NCI-H446 (cell line): ENCODE measurements at regions not wholly inside any gene's neighbourhood (a gene's known extent, or its start where the extent isn't known, plus 50 kb on each side); places are given as distances from the start of the nearest gene placed in this dataset.

Experiments used
- DNase-seq, 2 experiments: peaks; one replicate each; lab custom pipeline; 2025; lab: John Stamatoyannopoulos, UW

GRCh38 chr10:130623680-130624267 lies 487.6 kb downstream of the GLRX3 start:
- no peak for DNase-seq

DNA sequence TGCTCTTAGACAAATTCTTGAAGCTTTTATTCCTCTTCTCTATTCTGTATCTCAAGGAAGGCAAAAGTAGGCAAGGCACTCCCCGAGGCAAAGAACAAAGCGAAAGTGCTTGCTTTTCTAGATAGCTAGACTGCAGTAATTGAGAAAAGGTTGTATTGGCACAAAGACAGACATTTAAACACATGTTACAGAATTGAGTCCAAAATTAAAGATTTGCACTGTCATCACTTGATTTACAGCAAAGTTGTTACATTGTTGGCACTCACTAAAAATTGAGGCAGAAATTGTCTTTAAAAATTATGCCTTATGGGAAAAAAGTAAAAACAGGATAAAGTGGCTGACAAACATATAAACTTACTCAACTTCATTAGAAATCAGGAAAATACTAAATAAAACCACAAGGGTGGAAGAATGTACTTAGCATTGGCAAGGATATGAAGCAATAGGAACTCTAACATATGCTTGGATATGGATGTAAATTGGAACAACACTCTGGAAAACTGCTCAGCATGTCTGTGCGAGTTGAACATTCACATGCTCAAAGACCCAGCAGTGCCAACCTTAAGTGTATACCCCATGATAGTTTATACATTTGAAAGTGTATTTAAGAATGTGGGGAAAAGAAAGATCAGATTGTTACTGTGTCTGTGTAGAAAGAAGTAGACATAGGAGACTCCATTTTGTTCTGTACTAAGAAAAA lies 491.3 kb downstream of the GLRX3 start:
- no peak for DNase-seq

DNA sequence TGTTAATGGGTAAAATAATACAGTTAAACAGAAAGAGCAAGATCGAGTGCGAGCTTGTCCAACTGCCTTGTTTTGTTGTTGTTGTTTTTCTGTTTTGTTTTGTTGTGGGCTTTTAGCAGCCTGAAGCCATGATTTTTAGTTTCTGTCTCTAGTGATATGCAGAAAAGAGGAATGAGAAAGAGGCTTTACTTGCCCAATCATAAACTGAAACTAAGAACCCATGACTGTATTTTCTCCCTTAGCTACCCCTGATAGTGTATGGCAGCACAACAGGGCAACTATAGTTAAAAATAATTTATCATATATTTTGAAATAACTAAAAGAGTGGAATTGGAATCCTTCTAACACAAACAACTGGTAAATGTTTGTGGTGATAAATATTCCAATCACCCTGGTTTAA lies 493.9 kb downstream of the GLRX3 start:
- DNase-seq, result no peak

DNA sequence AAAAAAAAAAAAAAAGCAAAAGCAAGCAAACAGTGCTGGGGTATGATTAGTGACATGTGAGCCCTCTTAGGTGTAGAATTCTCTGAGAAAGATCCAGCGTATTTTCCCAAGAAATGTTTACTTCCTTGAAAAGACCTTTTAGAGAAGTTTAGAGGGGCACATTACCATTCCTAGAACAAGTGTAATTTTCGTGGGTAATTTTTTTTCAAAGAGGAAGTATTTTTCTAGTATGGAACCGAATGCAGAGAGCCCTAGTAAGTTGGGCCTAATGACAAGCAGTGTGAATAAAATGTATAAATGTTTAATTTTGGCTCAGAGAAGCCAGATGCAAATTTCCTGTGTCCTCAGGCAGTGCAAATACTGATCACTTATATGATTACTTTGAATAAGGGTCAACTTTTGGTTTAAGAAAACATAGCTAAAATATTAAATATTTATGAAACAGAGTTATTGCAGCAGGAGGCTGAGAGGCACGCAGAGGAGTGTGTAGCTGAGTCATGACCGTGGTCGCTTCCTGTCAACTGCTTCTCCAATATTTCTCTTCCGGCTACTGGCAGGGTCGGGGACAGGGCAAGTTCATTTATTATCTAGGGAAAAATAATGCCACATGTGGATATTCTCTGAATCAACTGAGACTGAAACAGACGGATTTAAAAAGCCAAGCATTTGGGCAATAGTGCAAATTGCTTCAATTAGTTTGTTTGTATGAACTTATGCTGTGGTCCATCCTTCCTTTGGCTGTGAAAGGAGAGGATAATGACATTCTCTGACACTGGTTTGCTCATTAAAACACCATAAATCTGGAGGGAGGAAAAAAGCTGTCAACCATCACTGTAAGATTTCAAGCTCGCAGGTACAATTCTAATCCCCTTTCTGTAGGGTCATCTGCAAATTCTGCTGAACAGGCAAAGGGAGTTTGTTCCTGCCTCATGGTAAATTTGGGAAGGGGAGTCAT lies 495.2 kb downstream of the GLRX3 start:
- DNase-seq, result no peak

GRCh38 chr10:130634816-130635215 lies 498.6 kb downstream of the GLRX3 start:
- no peak for DNase-seq

DNA sequence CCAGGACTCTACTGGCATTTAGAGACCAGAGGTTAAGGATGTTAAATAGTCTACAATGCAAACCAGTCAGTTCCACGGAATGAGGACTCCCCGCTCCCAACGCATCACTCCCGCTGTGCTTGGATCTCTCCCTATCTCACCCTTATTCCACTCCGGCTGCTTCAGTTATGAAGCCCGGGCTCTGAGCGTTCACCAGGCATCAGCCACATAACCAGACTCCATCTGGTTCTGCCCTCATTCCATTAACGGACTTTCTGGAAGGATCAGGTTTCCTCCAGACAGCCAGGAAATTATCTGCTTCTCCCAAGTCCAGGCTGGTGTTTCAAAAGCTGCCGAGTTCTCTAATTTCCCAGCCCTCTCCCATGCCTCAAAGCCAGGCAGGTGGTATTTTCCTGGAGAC lies 499.3 kb downstream of the GLRX3 start:
- no peak for DNase-seq

GRCh38 chr10:130636313-130636930 lies 500.2 kb downstream of the GLRX3 start:
- DNase-seq, result no peak

DNA sequence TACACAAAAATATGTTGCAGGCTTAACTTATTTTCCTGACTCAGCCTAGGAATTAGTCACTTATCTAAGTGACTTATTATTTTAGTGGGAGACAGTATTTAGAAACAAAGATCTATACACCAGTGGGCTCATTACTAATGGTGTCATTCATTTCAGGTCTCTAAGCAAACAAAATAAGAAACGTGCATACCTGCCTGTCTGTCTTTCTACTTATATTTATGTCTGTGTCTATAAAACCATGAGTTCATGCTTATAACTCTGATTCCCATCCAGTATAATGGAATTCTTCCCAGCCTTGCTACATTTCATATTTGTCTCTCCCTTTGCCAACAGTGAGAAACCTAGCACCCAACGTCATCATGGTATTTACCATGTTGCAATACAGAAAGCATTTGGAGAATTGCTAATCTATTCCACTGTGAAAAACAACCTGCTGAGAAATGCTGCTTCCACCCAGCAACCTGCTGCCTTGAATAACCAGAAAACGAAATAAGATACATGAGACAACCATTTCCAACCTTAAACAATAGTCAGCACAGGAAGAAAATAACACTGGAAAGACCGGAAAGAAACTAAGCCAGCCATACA lies 501.0 kb downstream of the GLRX3 start:
- no peak for DNase-seq

DNA sequence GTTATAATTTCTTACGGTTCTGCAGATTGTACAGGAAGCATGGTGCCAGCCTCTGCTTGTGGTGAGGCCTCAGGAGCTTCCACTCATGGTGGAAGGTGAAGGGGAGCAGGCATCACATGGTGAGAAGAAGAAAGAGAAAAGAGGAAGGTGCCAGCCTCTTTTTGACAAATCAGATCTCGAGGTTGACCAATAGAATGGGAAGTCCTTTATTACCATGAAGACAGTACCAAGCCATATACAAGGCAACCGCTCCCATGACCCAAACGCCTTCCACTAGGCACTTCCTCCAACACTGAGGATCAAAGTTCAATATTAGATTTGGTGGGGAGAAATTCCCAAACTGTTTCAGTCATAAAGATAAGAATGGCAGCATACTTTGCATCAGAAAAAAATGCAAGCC lies 502.8 kb downstream of the GLRX3 start:
- no peak for DNase-seq

- DNase-seq, result no peak
Observed at GRCh38 chr10:130642926-130643325, 506.7 kb downstream of the GLRX3 start.

GRCh38 chr10:130647341-130647740 lies 511.1 kb downstream of the GLRX3 start:
- DNase-seq, result no peak

DNA sequence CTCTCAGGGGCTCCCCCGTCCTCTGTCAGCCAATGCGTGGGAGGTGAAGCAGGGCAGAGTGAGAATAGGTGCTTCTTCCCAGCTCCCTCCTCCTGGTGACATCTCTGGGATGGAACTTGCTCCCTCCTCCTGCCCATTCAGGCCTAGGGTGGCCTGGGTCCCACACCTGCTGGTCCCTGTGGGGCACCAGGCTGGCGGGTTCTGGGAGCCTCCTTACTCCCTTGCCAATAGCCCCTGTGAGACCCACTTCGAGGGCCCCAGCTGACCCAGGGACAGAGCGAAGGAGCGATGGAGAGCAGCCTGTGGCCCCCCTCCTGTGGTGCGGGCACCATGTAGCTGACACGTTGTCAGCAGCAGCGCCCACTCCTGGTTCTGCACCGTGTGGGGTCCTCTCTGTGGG lies 512.6 kb downstream of the GLRX3 start:
- DNase-seq, result no peak

DNA sequence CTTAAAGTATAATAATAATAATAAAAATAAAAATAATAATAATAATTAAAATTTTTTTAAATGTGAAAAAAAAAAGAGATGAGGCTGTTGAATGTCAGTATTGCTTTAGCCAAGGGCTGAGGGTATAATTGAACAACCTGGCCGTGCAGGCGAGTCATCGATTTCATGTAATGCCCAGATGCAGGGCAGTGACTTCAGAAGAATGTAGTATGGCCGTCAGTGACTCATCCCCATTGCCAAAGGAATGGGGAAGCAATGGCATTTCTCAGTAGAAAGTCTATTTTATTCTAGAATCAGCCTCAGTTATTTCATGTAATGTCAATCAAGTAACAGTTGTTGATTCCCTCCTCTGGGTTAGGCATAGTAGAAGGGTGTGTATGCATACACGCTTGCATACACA lies 516.4 kb downstream of the GLRX3 start:
- DNase-seq, result no peak

DNA sequence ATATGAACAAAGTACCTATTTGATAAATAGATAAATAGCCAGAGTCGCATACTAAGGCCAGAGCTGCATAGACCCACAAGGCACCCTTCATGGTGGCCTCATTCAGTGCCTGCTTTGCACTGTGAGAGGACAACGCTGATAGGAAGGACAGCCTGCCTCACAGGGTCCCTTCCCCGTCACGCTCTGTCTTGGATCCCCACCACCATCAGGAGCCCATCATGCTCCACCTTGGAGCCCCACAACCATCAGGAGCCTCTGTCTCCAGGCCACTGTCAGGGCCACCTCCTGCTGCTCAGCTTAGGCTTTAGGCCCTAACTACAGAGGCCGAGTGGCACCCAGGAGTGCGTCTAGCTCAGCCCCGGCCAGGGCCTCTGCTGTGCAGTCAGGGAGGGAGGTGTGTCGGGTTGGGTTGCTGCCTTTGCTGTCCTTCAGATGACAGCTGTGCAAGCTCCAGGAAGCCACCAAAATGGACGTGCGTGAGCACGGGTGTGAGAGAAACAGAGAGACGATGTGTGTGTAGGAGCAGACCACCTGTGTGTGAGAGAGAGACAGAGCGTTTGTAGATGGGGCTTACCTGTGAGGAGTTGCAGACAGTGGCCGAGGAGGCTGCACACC lies 516.9 kb downstream of the GLRX3 start:
- DNase-seq, result no peak

DNA sequence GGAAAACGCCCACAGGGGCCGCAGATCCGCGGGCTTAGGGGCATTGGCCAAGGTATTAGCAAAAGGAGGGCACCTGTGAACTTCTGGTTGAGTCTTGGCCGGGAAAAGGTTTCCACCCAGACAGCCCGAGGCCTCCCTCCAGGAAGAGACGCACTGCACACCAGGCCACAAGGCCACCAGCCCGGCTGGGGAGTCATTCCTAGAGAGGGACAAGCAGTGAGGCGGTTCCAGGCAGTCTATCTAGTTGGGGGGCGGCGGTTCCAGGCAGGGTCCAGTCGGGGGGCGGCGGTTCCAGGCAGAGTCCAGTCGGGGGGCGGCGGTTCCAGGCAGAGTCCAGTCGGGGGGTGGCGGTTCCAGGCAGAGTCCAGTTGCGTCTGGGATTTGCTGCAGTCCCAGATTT lies 518.5 kb downstream of the GLRX3 start:
- no peak for DNase-seq

- no peak for DNase-seq
Observed at GRCh38 chr10:130655313-130656186, 519.4 kb downstream of the GLRX3 start.

DNA sequence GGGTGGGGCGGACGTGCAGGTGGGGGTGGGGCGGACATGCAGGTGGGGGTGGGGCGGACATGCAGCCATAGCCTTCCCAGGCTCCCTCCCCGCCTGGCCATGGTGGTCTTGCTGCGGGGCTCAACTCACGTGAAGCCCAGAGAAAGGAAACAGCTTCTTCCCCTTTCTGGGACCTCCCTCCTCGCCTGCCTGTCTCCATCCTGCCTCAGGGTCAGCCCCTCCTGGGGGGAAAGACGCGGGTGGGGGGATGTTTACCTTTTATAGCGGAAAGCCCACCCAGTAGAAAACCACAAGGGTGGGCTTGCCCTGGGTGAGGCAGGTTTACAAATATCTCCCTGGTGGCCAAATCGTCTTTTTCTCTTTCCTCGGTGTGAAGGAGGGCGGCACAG lies 520.0 kb downstream of the GLRX3 start:
- DNase-seq, result no peak

- DNase-seq, result no peak
Observed at GRCh38 chr10:130656582-130657133, 520.5 kb downstream of the GLRX3 start.

GRCh38 chr10:130658687-130659290 lies 522.6 kb downstream of the GLRX3 start:
- no peak for DNase-seq

DNA sequence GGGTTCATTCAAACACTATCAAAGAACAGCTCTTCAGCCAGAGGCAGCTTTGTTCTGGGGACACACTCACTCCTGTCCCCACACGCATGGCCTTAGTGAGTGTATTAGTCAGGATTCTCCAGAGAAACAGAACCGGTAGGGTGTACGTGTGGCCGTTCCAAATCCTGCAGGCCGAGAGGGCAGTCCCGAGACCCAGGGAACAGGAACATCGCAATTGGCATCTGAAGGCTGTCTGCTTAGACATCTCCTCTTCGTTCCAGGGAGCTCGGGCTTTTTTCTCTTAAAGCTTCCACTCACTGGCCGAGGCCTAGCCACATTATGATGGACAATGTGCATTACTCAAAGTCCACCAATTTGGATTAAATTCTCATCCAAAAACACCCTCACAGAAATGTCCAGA lies 523.3 kb downstream of the GLRX3 start:
- DNase-seq, result no peak
